ENCODE measurements at regions not wholly inside any gene's neighbourhood (a gene's known extent, or its start where the extent isn't known, plus 50 kb on each side); places are given as distances from the start of the nearest gene placed in this dataset.
A peak's percentile ranks its signal among the peaks of the same experiment; 100 is the strongest.
"Not testable (repeated sequence)": the region's sequence is repeated elsewhere in the genome, so short reads cannot be mapped to it uniquely, and the experiment has no call there.

DNA sequence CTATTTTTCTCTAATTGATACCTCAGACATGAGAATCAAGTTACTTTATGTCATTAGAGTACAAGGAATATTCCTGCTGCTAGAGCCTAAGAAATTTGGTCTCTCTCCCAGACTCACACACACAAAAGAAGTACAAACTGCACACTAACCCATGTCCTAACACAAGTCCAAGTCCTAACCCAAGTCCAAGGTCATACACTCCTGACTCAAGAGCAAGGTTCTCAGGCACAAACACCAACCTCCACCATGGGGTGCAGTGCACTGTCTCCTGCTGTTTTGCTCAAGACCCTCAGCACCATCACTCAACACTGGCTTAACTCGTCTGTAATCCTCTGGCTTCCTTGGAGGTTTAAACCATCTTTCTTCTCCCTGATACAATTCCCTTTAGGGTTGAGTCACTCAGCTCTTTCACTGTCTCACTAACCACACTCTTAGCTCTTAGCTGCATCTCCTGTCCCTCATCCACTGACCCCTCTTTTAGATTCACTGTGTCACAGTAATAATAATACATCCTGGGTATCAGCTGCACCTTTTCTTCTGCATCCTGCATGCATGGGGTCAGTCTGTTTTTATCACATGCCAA, 129.8 kb downstream of the BCL2L11 start:
- H3K27ac ChIP-seq, result no peak overlapping the region
- no peak overlapping the region for H3K4me3 ChIP-seq
- no peak for DNase-seq (ENCODE audit: low spot score)
- TF ChIP-seq, protein P1, sequence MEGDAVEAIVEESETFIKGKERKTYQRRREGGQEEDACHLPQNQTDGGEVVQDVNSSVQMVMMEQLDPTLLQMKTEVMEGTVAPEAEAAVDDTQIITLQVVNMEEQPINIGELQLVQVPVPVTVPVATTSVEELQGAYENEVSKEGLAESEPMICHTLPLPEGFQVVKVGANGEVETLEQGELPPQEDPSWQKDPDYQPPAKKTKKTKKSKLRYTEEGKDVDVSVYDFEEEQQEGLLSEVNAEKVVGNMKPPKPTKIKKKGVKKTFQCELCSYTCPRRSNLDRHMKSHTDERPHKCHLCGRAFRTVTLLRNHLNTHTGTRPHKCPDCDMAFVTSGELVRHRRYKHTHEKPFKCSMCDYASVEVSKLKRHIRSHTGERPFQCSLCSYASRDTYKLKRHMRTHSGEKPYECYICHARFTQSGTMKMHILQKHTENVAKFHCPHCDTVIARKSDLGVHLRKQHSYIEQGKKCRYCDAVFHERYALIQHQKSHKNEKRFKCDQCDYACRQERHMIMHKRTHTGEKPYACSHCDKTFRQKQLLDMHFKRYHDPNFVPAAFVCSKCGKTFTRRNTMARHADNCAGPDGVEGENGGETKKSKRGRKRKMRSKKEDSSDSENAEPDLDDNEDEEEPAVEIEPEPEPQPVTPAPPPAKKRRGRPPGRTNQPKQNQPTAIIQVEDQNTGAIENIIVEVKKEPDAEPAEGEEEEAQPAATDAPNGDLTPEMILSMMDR (IDR thresholded peaks at IDR 0.05), result no peak

DNA sequence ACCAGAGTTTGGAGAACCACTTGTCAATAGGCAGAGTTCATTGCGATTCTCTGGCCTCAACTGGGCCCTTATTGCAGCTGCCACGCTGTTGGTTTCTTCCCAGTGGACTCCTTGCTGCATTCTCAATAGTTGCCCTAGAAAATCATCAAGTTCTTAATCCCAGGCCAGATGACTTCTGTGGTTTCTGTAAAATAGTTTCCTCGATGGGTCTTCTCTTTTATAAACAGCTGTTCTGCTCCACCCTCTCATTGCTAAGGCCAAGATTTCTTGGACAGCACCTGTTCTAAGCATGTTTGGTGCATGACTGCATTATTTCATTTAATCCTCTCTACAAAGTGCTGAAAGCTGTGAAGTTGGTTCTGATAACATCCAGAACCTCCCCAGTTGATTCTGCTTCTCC, 131.0 kb downstream of the BCL2L11 start:
- Histone ChIP-seq H3K4me3 (no peak overlapping the region), H3K27ac (no peak overlapping the region)

DNA sequence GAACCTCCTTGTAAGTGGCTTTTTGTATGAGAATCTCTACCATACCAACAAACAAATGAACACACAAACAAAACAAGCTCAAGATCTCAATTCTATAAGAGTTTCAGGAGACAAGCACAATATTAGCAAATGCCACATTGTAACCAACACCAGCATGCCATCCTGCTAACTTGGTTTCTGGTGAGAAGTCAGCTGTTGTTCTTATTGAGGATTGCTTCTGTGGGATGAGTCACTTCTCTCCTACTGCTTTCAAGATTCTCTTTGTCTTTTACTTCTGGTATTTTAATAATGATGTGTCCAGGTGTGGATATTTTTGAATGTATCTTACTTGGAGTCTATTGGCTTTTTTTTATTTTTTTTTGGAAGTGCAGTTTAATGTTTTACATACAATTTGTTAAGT, 131.7 kb downstream of the BCL2L11 start:
- DNase-seq (ENCODE audit: low spot score), result no peak
- TF ChIP-seq, protein P1 (IDR thresholded peaks at IDR 0.05), result no peak
- H3K27ac ChIP-seq, result no peak overlapping the region
- H3K4me3 ChIP-seq, result no peak overlapping the region

More for the DNA sequence above, 131.0 kb downstream of the BCL2L11 start:
- no peak for DNase-seq (ENCODE audit: low spot score)
- TF ChIP-seq, protein P1 (IDR thresholded peaks at IDR 0.05), result no peak

DNA sequence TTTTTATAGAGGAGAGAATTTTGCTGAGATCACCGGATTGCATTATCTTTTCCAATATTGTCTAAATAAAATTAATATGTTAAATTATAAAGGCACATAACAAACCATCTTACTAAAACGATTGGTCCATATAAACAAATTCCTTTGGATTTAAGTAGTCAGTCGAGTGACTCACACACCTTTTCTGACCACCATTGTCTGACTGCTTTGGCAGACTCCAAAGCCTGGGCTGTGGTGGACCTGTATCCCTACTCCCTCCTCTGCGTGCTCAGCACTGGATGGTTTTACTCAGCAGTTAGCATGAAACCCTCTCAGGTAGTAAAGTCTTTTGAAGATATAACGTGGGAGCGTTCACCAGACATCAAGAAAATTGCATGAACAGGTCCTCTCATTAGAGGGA, 134.2 kb downstream of the BCL2L11 start:
- H3K27ac ChIP-seq; H3K4me3 ChIP-seq; DNase-seq (ENCODE audit: low spot score): not testable (repeated sequence)

DNA sequence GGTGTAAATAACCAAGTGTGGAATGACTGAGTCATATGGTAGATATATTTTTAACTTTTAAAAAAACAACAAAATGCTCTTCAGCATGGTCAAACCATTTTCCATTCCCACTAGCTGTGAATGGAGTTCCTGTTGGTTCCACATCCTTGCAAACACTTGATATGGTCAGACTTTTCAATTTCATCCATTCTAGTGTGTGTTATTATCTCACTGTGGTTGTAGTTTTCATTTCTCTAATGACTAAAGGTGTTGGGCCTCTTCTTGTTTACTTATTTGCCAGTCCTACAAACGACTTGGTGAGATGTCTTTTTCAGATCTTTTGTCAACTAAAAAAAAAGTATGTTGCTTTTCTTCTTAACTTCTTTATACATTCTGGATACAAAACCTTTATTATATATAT, 135.9 kb downstream of the BCL2L11 start:
- H3K4me3 ChIP-seq; H3K27ac ChIP-seq; DNase-seq (ENCODE audit: low spot score): not testable (repeated sequence)

DNA sequence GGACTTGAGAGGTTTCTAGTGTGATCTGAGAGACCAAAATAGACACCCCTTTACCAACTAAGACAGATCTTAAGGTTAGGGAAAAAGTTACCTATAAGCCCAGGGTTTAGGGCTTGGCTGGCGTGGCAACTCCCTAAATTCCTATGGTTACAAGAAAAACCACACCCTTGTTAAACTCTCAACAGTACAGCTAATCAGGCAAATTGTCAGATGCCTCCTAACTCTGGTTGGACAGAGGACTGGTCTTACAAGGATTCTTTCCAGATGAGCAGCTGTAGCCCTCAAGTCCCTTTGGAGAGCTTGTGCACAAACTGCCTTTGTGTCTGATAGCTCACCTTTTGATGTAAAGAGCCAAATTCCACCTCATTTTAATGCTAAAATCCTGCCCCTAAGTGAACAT, 136.9 kb downstream of the BCL2L11 start:
- not testable (repeated sequence) for H3K4me3 ChIP-seq; DNase-seq (ENCODE audit: low spot score); H3K27ac ChIP-seq

DNA sequence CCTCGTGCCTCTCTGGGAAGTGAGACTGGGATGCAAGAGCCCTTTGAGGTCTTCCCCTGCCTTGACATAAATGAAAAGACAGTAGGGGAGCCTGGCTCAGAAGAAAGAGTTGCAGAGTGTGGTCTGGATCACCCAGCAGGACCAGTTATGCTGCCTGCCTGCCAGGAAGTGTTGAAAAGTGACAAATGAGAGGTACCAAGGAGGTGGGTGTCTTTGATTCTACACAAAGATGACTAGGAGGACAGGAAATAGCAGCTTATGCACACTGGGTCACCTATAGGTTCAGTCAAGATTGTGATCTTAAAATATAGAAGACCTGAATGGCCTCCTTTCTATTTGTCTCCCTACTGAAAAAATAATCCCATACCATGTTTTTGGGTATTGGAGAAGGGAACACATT, 137.6 kb downstream of the BCL2L11 start:
- not testable (repeated sequence) for DNase-seq (ENCODE audit: low spot score); H3K27ac ChIP-seq; H3K4me3 ChIP-seq

DNA sequence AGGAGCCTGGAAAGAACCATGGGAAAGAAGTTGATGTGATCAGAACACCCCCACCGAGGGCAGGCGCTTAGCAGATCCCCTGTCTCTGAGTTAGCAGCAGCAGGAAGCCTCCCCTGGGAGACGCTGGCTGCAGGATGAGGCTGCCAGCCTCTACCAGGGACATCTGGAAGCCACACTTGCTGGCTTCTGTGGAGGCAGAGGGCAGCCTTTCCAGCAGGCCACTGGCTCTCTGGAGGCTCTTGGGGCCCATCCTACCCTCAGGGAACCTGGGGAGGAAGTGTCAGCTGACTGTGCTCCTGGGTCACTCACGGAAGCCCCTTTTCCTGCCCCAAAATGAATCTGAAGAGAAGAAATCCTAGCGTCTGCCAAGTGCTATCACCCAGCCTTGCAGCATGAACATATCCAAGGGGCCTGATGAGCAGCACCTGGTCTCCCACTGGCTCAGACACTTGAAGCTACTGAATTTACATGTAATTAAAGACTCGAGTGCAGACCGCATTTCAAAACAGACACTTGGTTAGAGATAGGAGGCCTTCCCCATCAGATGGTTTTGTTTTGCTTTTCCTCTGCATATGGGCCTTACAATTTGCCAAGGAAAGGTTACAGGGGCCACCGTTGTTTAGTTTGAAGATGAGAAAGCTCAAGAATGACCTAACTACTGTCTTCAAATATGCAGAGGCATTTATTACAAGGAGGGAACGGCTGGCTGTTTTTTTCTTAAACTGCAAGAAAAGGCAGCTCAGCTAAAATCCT, 142.1 kb downstream of the BCL2L11 start:
- H3K4me3 ChIP-seq; DNase-seq (ENCODE audit: low spot score); H3K27ac ChIP-seq: not testable (repeated sequence)

DNA sequence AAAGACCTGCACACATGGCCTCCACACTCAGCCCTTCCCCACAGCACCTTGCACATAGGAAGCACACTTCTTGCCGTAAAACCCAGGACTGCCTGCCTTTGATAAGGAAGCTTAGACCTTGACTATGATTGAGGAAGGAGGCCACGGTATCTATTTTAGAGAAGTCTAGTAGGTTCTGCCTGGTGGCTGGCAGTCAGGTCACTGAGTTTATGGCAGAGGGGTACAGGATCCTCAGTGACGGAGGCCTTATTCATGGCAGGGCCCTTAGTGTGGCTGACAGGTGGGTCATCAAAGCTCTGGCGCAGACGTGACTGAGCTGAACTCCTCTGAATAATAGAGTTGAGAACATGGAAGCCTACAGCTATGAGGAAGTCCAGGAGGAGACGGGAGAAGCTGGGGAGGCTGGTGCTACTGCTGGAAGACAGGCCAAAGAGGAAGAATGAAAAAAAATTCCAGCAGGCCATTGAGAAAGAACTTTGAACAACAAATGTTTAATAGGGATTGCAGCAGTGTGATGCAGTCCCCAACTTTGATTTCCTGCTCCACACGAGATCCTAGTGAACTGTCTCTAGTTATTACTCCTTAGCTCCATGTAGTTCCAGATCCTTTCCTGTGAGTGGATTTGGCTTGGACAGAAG, 142.8 kb downstream of the BCL2L11 start:
- H3K27ac ChIP-seq; DNase-seq (ENCODE audit: low spot score); H3K4me3 ChIP-seq: not testable (repeated sequence)

DNA sequence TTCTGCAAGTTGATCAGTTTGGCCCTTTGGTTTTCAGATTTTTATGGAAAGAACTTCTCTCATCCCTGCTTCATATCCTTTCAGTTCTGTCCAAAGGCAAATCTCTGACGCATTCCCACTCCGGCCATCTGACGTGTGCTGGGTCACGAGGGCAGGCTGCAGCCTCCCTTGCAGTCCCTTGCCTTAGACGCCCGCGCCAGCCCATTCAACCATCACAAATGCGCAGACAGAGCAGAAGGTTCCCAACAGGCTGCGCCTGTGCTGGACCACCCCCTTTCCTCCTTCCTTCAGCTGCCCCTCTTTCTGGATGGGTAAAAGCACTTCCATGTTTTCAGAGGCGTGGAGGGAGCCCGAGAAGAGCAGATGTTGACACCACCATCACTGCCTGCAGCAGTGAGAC, 144.2 kb downstream of the BCL2L11 start:
- DNase-seq (ENCODE audit: low spot score); H3K27ac ChIP-seq; H3K4me3 ChIP-seq: not testable (repeated sequence)

DNA sequence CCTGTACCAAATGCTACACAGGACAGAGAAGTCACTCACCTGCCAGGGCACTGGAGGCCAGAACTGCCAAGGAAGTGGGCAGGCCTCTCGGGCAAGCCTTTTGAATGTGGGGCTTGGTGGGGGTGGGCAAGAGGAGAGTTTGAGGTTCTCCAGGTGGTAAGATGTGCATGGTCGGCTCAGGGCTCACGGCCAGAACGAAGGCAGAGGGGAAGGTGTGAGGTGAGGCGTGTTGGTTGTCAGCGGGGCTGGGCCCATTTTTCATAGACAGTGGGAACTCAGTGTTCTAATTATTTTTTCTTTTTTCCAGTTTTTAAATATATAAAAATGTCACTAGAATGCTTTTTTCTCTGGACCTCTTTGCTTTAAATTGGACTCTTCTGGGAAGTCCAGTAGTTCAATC, 145.8 kb downstream of the BCL2L11 start:
- H3K4me3 ChIP-seq; H3K27ac ChIP-seq; DNase-seq (ENCODE audit: low spot score): not testable (repeated sequence)

DNA sequence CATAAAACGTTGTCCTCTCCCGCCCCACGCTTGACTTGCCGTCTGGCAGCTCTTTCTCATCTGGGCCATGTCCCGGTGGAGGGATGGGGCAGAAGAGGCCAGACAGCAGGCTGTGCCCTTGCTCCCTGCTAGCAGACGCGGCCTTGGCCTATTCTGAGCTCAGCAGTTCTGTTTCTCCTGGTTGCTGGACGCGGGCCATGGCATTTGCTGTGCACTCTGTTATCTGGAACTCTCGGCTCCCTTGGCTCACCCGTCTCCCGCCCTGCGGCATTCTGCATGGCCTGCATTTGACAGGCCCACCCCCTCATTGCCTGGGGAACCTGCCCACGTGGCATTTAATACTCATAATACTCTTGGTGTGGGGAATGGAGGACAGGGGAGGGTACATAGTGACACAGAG, 146.3 kb downstream of the BCL2L11 start:
- not testable (repeated sequence) for H3K4me3 ChIP-seq
- H3K27ac ChIP-seq, result peak overlapping the region in 1 of 2 donors; percentile 9
- peak; percentile 81 for DNase-seq (ENCODE audit: low spot score)

DNA sequence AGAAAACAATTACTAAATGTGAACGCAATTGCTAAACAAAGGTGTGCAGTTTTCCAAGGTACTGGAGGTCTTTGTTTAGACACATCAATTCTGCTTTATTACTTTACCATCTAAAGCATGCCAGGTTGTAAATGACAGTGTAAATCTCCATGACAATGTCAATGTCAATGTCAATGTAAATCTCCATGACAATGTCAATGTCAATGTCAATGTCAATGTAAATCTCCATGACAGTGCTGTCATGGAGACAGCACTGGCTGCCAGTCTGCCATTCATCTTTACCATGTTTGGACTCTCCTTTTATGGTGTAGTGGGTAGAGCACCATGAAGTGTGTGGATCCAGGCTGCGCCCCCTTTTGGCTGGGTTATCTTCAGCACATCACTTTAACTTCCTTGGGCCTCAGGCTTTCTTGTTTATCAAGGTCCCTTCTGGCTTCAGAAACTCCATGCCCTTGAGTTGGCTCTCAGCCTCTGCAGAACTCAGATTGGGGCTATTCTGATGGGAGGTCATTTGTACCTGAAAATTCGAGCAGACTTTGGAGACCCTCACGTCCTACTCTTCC, 149.1 kb downstream of the BCL2L11 start:
- DNase-seq (ENCODE audit: low spot score); H3K27ac ChIP-seq; H3K4me3 ChIP-seq: not testable (repeated sequence)

DNA sequence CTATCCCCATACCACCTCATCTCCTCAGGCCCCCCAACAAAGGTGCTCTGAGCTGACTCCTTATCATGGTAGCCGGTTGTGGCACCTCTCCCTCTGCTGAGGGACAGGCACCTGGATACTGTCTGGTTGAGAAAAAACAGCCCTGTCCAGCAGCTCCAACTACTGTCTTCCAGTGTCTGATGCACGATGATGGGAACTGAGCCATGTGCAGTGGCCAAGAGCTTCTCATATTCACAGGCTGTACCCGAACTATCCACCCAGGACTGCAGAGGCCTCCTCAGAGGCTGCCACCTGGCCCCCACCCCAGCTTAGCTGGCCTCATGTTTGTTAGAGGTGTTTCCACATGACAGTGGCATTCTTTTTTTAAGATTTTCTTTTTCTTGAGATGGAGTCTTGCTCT, 149.9 kb downstream of the BCL2L11 start:
- H3K4me3 ChIP-seq; DNase-seq (ENCODE audit: low spot score): not testable (repeated sequence)

DNA sequence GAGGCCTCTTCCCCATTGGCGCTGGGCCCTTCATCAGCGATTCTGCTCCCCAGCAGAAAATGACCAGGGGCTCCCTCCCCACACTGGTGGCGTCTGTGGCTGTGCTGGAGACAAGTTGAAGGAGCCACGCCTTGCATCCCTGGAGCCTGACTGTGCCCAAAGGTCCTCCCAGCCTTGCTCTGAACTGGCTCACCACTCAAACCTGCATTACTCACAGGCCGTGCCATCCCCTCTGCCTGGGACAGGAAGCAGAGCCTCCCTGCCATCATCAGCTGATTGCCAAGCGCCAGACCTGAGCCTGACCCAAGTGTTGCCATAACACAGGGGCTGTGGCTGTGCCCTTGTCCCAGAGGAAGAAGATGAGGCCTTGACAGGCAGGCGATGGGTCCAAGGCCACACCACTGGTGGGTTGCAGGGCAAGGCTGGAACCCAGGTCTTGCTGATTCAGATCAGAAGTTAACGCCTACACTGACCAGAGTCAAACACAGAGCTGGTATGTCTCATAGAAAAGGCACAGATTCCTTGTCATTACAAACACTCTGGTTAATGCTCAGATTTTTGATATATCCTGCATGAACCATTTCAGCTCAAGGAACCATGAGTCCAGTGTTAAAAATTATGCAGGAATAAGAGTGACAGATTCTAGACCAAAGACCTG, 151.1 kb downstream of the BCL2L11 start:
- DNase-seq (ENCODE audit: low spot score); H3K27ac ChIP-seq; H3K4me3 ChIP-seq: not testable (repeated sequence)

More for the DNA sequence above, 149.9 kb downstream of the BCL2L11 start:
- H3K27ac ChIP-seq, result not testable (repeated sequence)

All from coronary artery (tissue), 2 donors.